Transverse colon (tissue), 4 donors: ENCODE measurements at regions not wholly inside any gene's neighbourhood (a gene's known extent, or its start where the extent isn't known, plus 50 kb on each side); places are given as distances from the start of the nearest gene placed in this dataset.

Experiments used
- DNase-seq: peaks from one replicate; pipeline ENCODE4 v3.0.0-alpha.2; 2019
- H3K27ac ChIP-seq, 4 donors: fragments of 200-600 bp; sonication (generic); 2 replicates each; pipeline ENCODE4 v1.5.1; 2016 to 2018; ENCODE audit warnings: inconsistent platforms in 4 of 4
- H3K27me3 ChIP-seq: fragments of 200-600 bp; sonication (generic); 2 replicates; pipeline ENCODE4 v1.5.1; 2017; ENCODE audit warnings: inconsistent platforms
- H3K36me3 ChIP-seq, 4 donors: fragments of 200-600 bp; sonication (generic); 2 replicates each; pipeline ENCODE4 v1.5.1; 2017 to 2019; ENCODE audit warnings: inconsistent platforms in 4 of 4
- H3K4me1 ChIP-seq, 4 donors: fragments of 200-600 bp; sonication (generic); 2 replicates each; pipeline ENCODE4 v1.5.1; 2017 to 2020; ENCODE audit warnings: inconsistent platforms in 4 of 4
- H3K4me3 ChIP-seq, 4 donors: fragments of 200-600 bp; sonication (generic); 1 replicate in 1 of 4; 2 replicates in 3 of 4; pipeline versions ENCODE4 v1.5.1 to v1.6.1; 2017 to 2019; ENCODE audit warnings: inconsistent platforms in 4 of 4
- H3K9me3 ChIP-seq, 2 donors: fragments of 200-600 bp; sonication (generic); 2 replicates each; pipeline ENCODE4 v1.5.1; 2017 to 2019; ENCODE audit warnings: inconsistent platforms in 2 of 2
- CTCF ChIP-seq, 5 experiments: fragments of 200-600 bp in 3 of 5; fragments of 450-650 bp in 2 of 5; sonication (generic) in 3 of 5; IDR thresholded peaks; 1 replicate in 2 of 5; 2 replicates in 3 of 5; pipeline ENCODE4 v1.5.1; 2016 to 2017; ENCODE audit warnings: antibody characterized with exemption in 5 of 5, inconsistent platforms in 3 of 5, mild to moderate bottlenecking in 2 of 5, moderate library complexity in 1 of 5
- EP300 ChIP-seq: sonication (generic); formaldehyde crosslinking; IDR thresholded peaks from one replicate; pipeline ENCODE4 v1.6.1; 2017; ENCODE audit warnings: antibody characterized with exemption, low read depth
- POLR2A ChIP-seq: fragments of 450-650 bp; IDR thresholded peaks from one replicate; pipeline ENCODE4 v1.6.1; 2016; ENCODE audit warnings: antibody characterized with exemption, mild to moderate bottlenecking, moderate library complexity
- POLR2AphosphoS5 ChIP-seq, 3 donors: sonication (generic); formaldehyde crosslinking; IDR thresholded peaks; one replicate each; pipeline ENCODE4 v1.6.1; 2016; ENCODE audit warnings: antibody characterized with exemption in 3 of 3
- WGBS, 2 donors: methylation state at CpG; one replicate each; pipeline ENCODE4 v1.1.5; 2018; ENCODE audit warnings: low coverage in 1 of 2; 5-methylcytosine and 5-hydroxymethylcytosine counted together
- in situ Hi-C, 4 donors: fragments of 200-750 bp; cut with MboI; loops; one replicate each; pipeline versions ENCODE4 v1.15.0 to v1.15.1; 2017; ENCODE audit warnings: low sequenced_read_pairs in 3 of 4, low pct_ligation_motif_present in 1 of 4, low pct_unique_long_range_greater_than_20kb in 1 of 4
- intact Hi-C: fragments of 100-400 bp; cut with DNase I; formaldehyde crosslinking; loops from one replicate; pipeline ENCODE4 v1.15.1; 2023; ENCODE audit warnings: low total_unique reads

GRCh38 chr10:8633909-8634308 lies 579.4 kb downstream of the GATA3 start:
- Histone ChIP-seq H3K4me1 (no peaks in the 10 kb centered on the region), H3K36me3 (no peaks in the 10 kb centered on the region), H3K9me3 (no peaks in the 10 kb centered on the region), H3K27me3 (no peaks in the 10 kb centered on the region), H3K4me3 (no peak overlapping the region), H3K27ac (no peak overlapping the region)
- WGBS, 2 donors: 65 to 92% methylated on average over 1 of the region's 1 CpG
- in situ Hi-C loops (loop anchor here in 1 of 4 donors (25.0 kb wide), 1 partner anchor 103 kb away; no protein-coding TSS in a partner anchor), intact Hi-C loops (no loop called here)
- DNase-seq: no peak
- TF ChIP-seq POLR2AphosphoS5 (IDR thresholded peaks at IDR 0.05) (no peak), POLR2A (no peak), CTCF (IDR thresholded peaks at IDR 0.05) (no peak), EP300 (no peak)

- Histone ChIP-seq H3K27me3 (no peaks in the 10 kb centered on the region), H3K36me3 (no peaks in the 10 kb centered on the region), H3K9me3 (no peaks in the 10 kb centered on the region), H3K4me3 (no peak overlapping the region), H3K4me1 (no peaks in the 10 kb centered on the region), H3K27ac (no peak overlapping the region)
- 85 to 90% methylated on average over 9 of the region's 9 CpGs for WGBS, 2 donors
- TF ChIP-seq EP300 (no peak), POLR2A (no peak), POLR2AphosphoS5 (IDR thresholded peaks at IDR 0.05) (no peak)
- DNase-seq: no peak
- in situ Hi-C loops: loop anchor here in 1 of 4 donors (25.0 kb wide), 1 partner anchor 101 kb away; no protein-coding TSS in a partner anchor
- intact Hi-C loops: no loop called here
Measured at GRCh38 chr10:8636371-8636770, 581.9 kb downstream of the GATA3 start.

- in situ Hi-C loops: loop anchor here in 1 of 4 donors (25.0 kb wide), 1 partner anchor 100 kb away; no protein-coding TSS in a partner anchor
- no peaks in the 10 kb centered on the region for H3K27me3 ChIP-seq
- H3K4me3 ChIP-seq: no peak overlapping the region
- DNase-seq: no peak
- no peak overlapping the region for H3K27ac ChIP-seq
- no peaks in the 10 kb centered on the region for H3K4me1 ChIP-seq
- H3K9me3 ChIP-seq: no peaks in the 10 kb centered on the region
- 50 to 81% methylated on average over 3 to 4 of the region's 4 CpGs for WGBS, 2 donors
- intact Hi-C loops: no loop called here
- no peaks in the 10 kb centered on the region for H3K36me3 ChIP-seq
- TF ChIP-seq POLR2A (no peak), POLR2AphosphoS5 (IDR thresholded peaks at IDR 0.05) (no peak), EP300 (no peak), CTCF (IDR thresholded peaks at IDR 0.05) (no peak)
Measured at GRCh38 chr10:8637640-8638039, 583.2 kb downstream of the GATA3 start.

- intact Hi-C loops: no loop called here
- no peak for DNase-seq
- WGBS, 2 donors: 78 to 80% methylated on average over 1 to 4 of the region's 4 CpGs
- Histone ChIP-seq H3K27ac (no peak overlapping the region), H3K4me1 (no peaks in the 10 kb centered on the region), H3K9me3 (no peaks in the 10 kb centered on the region), H3K27me3 (no peaks in the 10 kb centered on the region), H3K36me3 (no peaks in the 10 kb centered on the region), H3K4me3 (no peak overlapping the region)
- no peak for TF ChIP-seq POLR2AphosphoS5 (IDR thresholded peaks at IDR 0.05)
- in situ Hi-C loops: loop anchor here in 1 of 4 donors (25.0 kb wide), 1 partner anchor 99 kb away; no protein-coding TSS in a partner anchor
Measured at GRCh38 chr10:8638088-8638672, 583.7 kb downstream of the GATA3 start.

GRCh38 chr10:8639486-8640185 lies 585.1 kb downstream of the GATA3 start:
- Histone ChIP-seq H3K27me3 (no peaks in the 10 kb centered on the region), H3K9me3 (no peaks in the 10 kb centered on the region), H3K4me3 (no peak overlapping the region), H3K4me1 (no peaks in the 10 kb centered on the region), H3K36me3 (no peaks in the 10 kb centered on the region), H3K27ac (no peak overlapping the region)
- in situ Hi-C loops: loop anchor here in 1 of 4 donors (25.0 kb wide), 1 partner anchor 98 kb away; no protein-coding TSS in a partner anchor
- no peak for TF ChIP-seq POLR2AphosphoS5 (IDR thresholded peaks at IDR 0.05)
- no peak for TF ChIP-seq CTCF (IDR thresholded peaks at IDR 0.05)
- TF ChIP-seq EP300: no peak
- no peak for TF ChIP-seq POLR2A
- intact Hi-C loops: no loop called here
- DNase-seq: no peak
- WGBS, 2 donors: 62 to 73% methylated on average over 5 to 6 of the region's 6 CpGs
